ENCODE measurements at regions not wholly inside any gene's neighbourhood (a gene's known extent, or its start where the extent isn't known, plus 50 kb on each side); places are given as distances from the start of the nearest gene placed in this dataset.

- Mint-ChIP-seq H3K27ac (no peak overlapping the region), H3K4me3 (no peak overlapping the region), H3K27me3 (ENCODE audit: low read depth) (no peaks in the 10 kb centered on the region), H3K36me3 (ENCODE audit: low read depth) (no peaks in the 10 kb centered on the region), H3K9me3 (no peaks in the 10 kb centered on the region), H3K4me1 (ENCODE audit: low read depth) (no peaks in the 10 kb centered on the region)
- DNase-seq (ENCODE audit: low spot score), result no peak
Observed at GRCh38 chr4:114217150-114217817, 237.8 kb upstream of the ARSJ start.

- no peaks in the 10 kb centered on the region for H3K36me3 Mint-ChIP-seq (ENCODE audit: low read depth)
Observed at GRCh38 chr4:114223580-114223979, 244.1 kb upstream of the ARSJ start.

GRCh38 chr4:114225436-114225835 is 246.0 kb upstream of the ARSJ start:
- H3K9me3 Mint-ChIP-seq, result no peaks in the 10 kb centered on the region
- no peak overlapping the region for H3K4me3 Mint-ChIP-seq
- no peaks in the 10 kb centered on the region for H3K27me3 Mint-ChIP-seq (ENCODE audit: low read depth)
- H3K36me3 Mint-ChIP-seq (ENCODE audit: low read depth), result no peaks in the 10 kb centered on the region
- no peaks in the 10 kb centered on the region for H3K4me1 Mint-ChIP-seq (ENCODE audit: low read depth)
- DNase-seq (ENCODE audit: low spot score), result no peak
- no peak overlapping the region for H3K27ac Mint-ChIP-seq

More at GRCh38 chr4:114223580-114223979, 244.1 kb upstream of the ARSJ start:
- Mint-ChIP-seq H3K9me3 (no peaks in the 10 kb centered on the region), H3K4me3 (no peak overlapping the region), H3K27ac (no peak overlapping the region), H3K27me3 (ENCODE audit: low read depth) (no peaks in the 10 kb centered on the region), H3K4me1 (ENCODE audit: low read depth) (no peaks in the 10 kb centered on the region)
- no peak for DNase-seq (ENCODE audit: low spot score)

- Mint-ChIP-seq H3K4me3 (no peak overlapping the region), H3K27me3 (ENCODE audit: low read depth) (no peaks in the 10 kb centered on the region), H3K27ac (no peak overlapping the region), H3K4me1 (ENCODE audit: low read depth) (no peaks in the 10 kb centered on the region), H3K9me3 (no peaks in the 10 kb centered on the region), H3K36me3 (ENCODE audit: low read depth) (no peaks in the 10 kb centered on the region)
- no peak for DNase-seq (ENCODE audit: low spot score)
Observed at GRCh38 chr4:114226179-114226578, 246.7 kb upstream of the ARSJ start.

GRCh38 chr4:114226968-114227760 is 247.7 kb upstream of the ARSJ start:
- no peaks in the 10 kb centered on the region for H3K9me3 Mint-ChIP-seq
- H3K27ac Mint-ChIP-seq, result no peak overlapping the region
- no peak for DNase-seq (ENCODE audit: low spot score)
- no peaks in the 10 kb centered on the region for H3K4me1 Mint-ChIP-seq (ENCODE audit: low read depth)
- H3K36me3 Mint-ChIP-seq (ENCODE audit: low read depth), result no peaks in the 10 kb centered on the region
- no peaks in the 10 kb centered on the region for H3K27me3 Mint-ChIP-seq (ENCODE audit: low read depth)
- no peak overlapping the region for H3K4me3 Mint-ChIP-seq

GRCh38 chr4:114229706-114230105 is 250.3 kb upstream of the ARSJ start:
- Mint-ChIP-seq H3K4me1 (ENCODE audit: low read depth) (no peaks in the 10 kb centered on the region), H3K9me3 (no peaks in the 10 kb centered on the region), H3K27ac (no peak overlapping the region), H3K4me3 (no peak overlapping the region), H3K27me3 (ENCODE audit: low read depth) (no peaks in the 10 kb centered on the region), H3K36me3 (ENCODE audit: low read depth) (no peaks in the 10 kb centered on the region)
- DNase-seq (ENCODE audit: low spot score), result no peak

- Mint-ChIP-seq H3K27me3 (ENCODE audit: low read depth) (no peaks in the 10 kb centered on the region), H3K4me1 (ENCODE audit: low read depth) (no peaks in the 10 kb centered on the region), H3K4me3 (no peak overlapping the region), H3K27ac (no peak overlapping the region), H3K36me3 (ENCODE audit: low read depth) (no peaks in the 10 kb centered on the region), H3K9me3 (no peaks in the 10 kb centered on the region)
- DNase-seq (ENCODE audit: low spot score), result no peak
Observed at GRCh38 chr4:114236171-114236769, 256.8 kb upstream of the ARSJ start.

- no peaks in the 10 kb centered on the region for H3K4me1 Mint-ChIP-seq (ENCODE audit: low read depth)
- no peak overlapping the region for H3K27ac Mint-ChIP-seq
- no peaks in the 10 kb centered on the region for H3K27me3 Mint-ChIP-seq (ENCODE audit: low read depth)
- H3K36me3 Mint-ChIP-seq (ENCODE audit: low read depth), result no peaks in the 10 kb centered on the region
- no peak for DNase-seq (ENCODE audit: low spot score)
- no peaks in the 10 kb centered on the region for H3K9me3 Mint-ChIP-seq
- H3K4me3 Mint-ChIP-seq, result no peak overlapping the region
Observed at GRCh38 chr4:114237997-114238396, 258.6 kb upstream of the ARSJ start.

- no peaks in the 10 kb centered on the region for H3K9me3 Mint-ChIP-seq
- no peak for DNase-seq (ENCODE audit: low spot score)
- no peaks in the 10 kb centered on the region for H3K27me3 Mint-ChIP-seq (ENCODE audit: low read depth)
- no peak overlapping the region for H3K4me3 Mint-ChIP-seq
- no peak overlapping the region for H3K27ac Mint-ChIP-seq
- H3K4me1 Mint-ChIP-seq (ENCODE audit: low read depth), result no peaks in the 10 kb centered on the region
- H3K36me3 Mint-ChIP-seq (ENCODE audit: low read depth), result no peaks in the 10 kb centered on the region
Observed at GRCh38 chr4:114249561-114249960, 270.1 kb upstream of the ARSJ start.

GRCh38 chr4:114249976-114250375 is 270.5 kb upstream of the ARSJ start:
- H3K27ac Mint-ChIP-seq, result no peak overlapping the region
- no peak overlapping the region for H3K4me3 Mint-ChIP-seq
- DNase-seq (ENCODE audit: low spot score), result no peak
- no peaks in the 10 kb centered on the region for H3K9me3 Mint-ChIP-seq
- no peaks in the 10 kb centered on the region for H3K27me3 Mint-ChIP-seq (ENCODE audit: low read depth)
- no peaks in the 10 kb centered on the region for H3K36me3 Mint-ChIP-seq (ENCODE audit: low read depth)
- H3K4me1 Mint-ChIP-seq (ENCODE audit: low read depth), result no peaks in the 10 kb centered on the region

- no peaks in the 10 kb centered on the region for H3K9me3 Mint-ChIP-seq
- no peaks in the 10 kb centered on the region for H3K4me1 Mint-ChIP-seq (ENCODE audit: low read depth)
- H3K36me3 Mint-ChIP-seq (ENCODE audit: low read depth), result no peaks in the 10 kb centered on the region
- H3K27ac Mint-ChIP-seq, result no peak overlapping the region
- H3K4me3 Mint-ChIP-seq, result no peak overlapping the region
- no peak for DNase-seq (ENCODE audit: low spot score)
- H3K27me3 Mint-ChIP-seq (ENCODE audit: low read depth), result no peaks in the 10 kb centered on the region
Observed at GRCh38 chr4:114250439-114250891, 271.0 kb upstream of the ARSJ start.

- Mint-ChIP-seq H3K4me3 (no peak overlapping the region), H3K9me3 (no peaks in the 10 kb centered on the region), H3K27me3 (ENCODE audit: low read depth) (no peaks in the 10 kb centered on the region), H3K36me3 (ENCODE audit: low read depth) (no peaks in the 10 kb centered on the region), H3K4me1 (ENCODE audit: low read depth) (no peaks in the 10 kb centered on the region), H3K27ac (no peak overlapping the region)
- no peak for DNase-seq (ENCODE audit: low spot score)
Observed at GRCh38 chr4:114251020-114251419, 271.6 kb upstream of the ARSJ start.

GRCh38 chr4:114252499-114252898 is 273.1 kb upstream of the ARSJ start:
- Mint-ChIP-seq H3K9me3 (no peaks in the 10 kb centered on the region), H3K4me1 (ENCODE audit: low read depth) (no peaks in the 10 kb centered on the region)
- DNase-seq (ENCODE audit: low spot score), result no peak

GRCh38 chr4:114257501-114257900 is 278.1 kb upstream of the ARSJ start:
- no peaks in the 10 kb centered on the region for H3K4me1 Mint-ChIP-seq (ENCODE audit: low read depth)
- no peak overlapping the region for H3K4me3 Mint-ChIP-seq
- H3K9me3 Mint-ChIP-seq, result no peaks in the 10 kb centered on the region
- no peak for DNase-seq (ENCODE audit: low spot score)
- no peak overlapping the region for H3K27ac Mint-ChIP-seq
- H3K36me3 Mint-ChIP-seq (ENCODE audit: low read depth), result no peaks in the 10 kb centered on the region
- H3K27me3 Mint-ChIP-seq (ENCODE audit: low read depth), result no peaks in the 10 kb centered on the region

More at GRCh38 chr4:114252499-114252898, 273.1 kb upstream of the ARSJ start:
- H3K36me3 Mint-ChIP-seq (ENCODE audit: low read depth), result no peaks in the 10 kb centered on the region
- no peaks in the 10 kb centered on the region for H3K27me3 Mint-ChIP-seq (ENCODE audit: low read depth)
- H3K27ac Mint-ChIP-seq, result no peak overlapping the region
- no peak overlapping the region for H3K4me3 Mint-ChIP-seq

All from T-helper 2 cell treated with Interferon-gamma antibody and Interleukin-4, amounts not matched to agents 5 μg/mL and 100 μg/mL, for 36 hours (primary cell).